Colonic mucosa (tissue), 4 donors: ENCODE measurements at regions not wholly inside any gene's neighbourhood (a gene's known extent, or its start where the extent isn't known, plus 50 kb on each side); places are given as distances from the start of the nearest gene placed in this dataset.

ENCODE experiments used
- DNase-seq: peaks from one replicate; pipeline ENCODE4 v3.0.0-alpha.2; 2020
- H3K27ac ChIP-seq: fragments of 200-600 bp; one replicate; pipeline ENCODE4 v1.8.0; 2021
- H3K27me3 ChIP-seq: fragments of 200-600 bp; one replicate; pipeline ENCODE4 v1.8.0; 2021
- H3K36me3 ChIP-seq: fragments of 200-600 bp; one replicate; pipeline ENCODE4 v1.8.0; 2021
- H3K4me1 ChIP-seq: fragments of 200-600 bp; one replicate; pipeline ENCODE4 v1.8.0; 2021; ENCODE audit warnings: mild to moderate bottlenecking
- H3K4me3 ChIP-seq: fragments of 200-600 bp; one replicate; pipeline ENCODE4 v1.8.0; 2021
- H3K9ac ChIP-seq, 2 donors: one replicate each; pipeline ENCODE4 v1.7.0; 2013; ENCODE audit warnings: control low read depth in 2 of 2, low read depth in 2 of 2, low read length in 2 of 2
- H3K9me3 ChIP-seq: fragments of 200-600 bp; one replicate; pipeline ENCODE4 v1.8.0; 2021
- CTCF ChIP-seq: fragments of 200-600 bp; IDR thresholded peaks from one replicate; pipeline ENCODE4 v1.8.0; 2022; ENCODE audit warnings: antibody characterized with exemption, mild to moderate bottlenecking
- intact Hi-C: fragments of 100-400 bp; cut with DNase I; formaldehyde crosslinking; loops from one replicate; pipeline ENCODE4 v1.14.1; 2022
- donor health status: healthy.
- donor health status: DM: no; HTN: no; CAD: no.
- donor health status: DM: no; HTN: no; CAD: no.

GRCh38 chr14:61153431-61153830 lies 127.7 kb downstream of the TMEM30B start:
- Histone ChIP-seq H3K9me3 (no peaks in the 10 kb centered on the region), H3K4me3 (no peak overlapping the region), H3K27me3 (no peaks in the 10 kb centered on the region), H3K27ac (no peak overlapping the region), H3K4me1 (no peaks in the 10 kb centered on the region), H3K36me3 (no peaks in the 10 kb centered on the region), H3K9ac (no peak overlapping the region)
- DNase-seq: no peak
- intact Hi-C loops: no loop called here
- TF ChIP-seq CTCF: no peak

DNA sequence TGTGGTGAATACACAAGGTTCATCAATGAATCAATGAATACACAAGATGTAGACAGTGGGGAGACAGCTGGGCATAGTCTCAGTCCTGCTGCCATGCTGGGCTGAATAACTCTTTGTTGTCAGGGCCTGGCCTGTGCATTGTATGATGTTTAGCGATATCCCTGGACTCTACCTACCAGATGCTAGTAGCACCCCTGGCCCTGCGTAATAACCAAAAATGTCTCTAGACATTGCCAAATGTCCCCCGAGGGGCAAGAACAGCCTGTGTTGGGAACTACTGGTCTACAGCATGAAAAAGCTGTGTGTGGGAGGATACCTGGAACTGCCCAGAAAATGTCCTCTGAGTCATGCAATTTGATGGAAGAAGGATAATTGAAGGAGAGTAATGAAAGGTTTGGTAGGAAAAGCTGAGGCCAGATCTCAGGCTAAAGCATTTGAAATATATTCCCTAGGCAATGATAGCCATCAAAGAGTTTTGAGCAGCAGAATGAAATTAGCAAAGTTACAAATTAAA lies 128.2 kb downstream of the TMEM30B start:
- no peak overlapping the region for H3K4me3 ChIP-seq
- H3K4me1 ChIP-seq: no peaks in the 10 kb centered on the region
- H3K27ac ChIP-seq: no peak overlapping the region
- no peaks in the 10 kb centered on the region for H3K36me3 ChIP-seq
- H3K9me3 ChIP-seq: no peaks in the 10 kb centered on the region
- H3K9ac ChIP-seq: no peak overlapping the region
- no peak for TF ChIP-seq CTCF
- intact Hi-C loops: no loop called here
- no peaks in the 10 kb centered on the region for H3K27me3 ChIP-seq
- no peak for DNase-seq

DNA sequence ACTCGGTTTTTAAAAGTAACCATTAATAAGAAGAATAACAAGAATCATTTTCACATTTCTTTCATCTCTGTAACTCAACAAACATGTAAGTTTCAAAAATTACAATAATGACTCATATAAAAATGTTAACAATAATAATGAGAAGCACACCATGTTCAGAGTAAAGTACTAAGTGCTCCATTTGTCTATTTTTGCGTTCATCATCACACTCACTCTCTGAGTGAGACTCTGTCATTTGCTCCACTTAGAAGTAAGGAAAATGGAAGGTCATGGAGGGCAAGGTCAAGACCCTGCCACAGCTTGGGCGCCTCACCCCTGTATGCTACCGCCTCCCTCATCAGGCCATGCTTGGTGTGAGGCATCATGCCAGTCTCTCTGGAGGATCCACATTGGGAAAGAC lies 129.9 kb downstream of the TMEM30B start:
- Histone ChIP-seq H3K27ac (no peak overlapping the region), H3K9ac (no peak overlapping the region), H3K4me3 (no peak overlapping the region), H3K9me3 (no peaks in the 10 kb centered on the region), H3K36me3 (no peaks in the 10 kb centered on the region), H3K27me3 (no peaks in the 10 kb centered on the region), H3K4me1 (no peaks in the 10 kb centered on the region)
- intact Hi-C loops: no loop called here
- TF ChIP-seq CTCF: no peak
- no peak for DNase-seq

DNA sequence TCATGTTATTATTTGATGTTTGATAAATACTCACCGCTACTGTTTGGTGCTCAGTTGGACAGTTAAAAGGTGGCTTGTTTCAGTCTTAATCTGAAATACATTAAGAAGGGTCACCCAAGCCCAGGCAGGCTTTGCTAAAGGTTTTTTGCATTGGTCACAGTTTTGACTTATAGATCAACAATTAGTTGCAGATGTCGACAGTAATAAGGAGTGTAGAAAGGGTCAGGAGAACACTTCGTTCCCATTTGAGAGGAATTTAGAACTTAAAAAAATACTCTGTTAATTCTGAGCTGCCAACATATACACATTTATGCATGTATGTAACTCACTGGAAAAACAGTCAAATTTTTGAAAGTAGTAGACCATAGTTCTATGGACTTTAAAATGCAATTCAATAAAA lies 130.3 kb downstream of the TMEM30B start:
- no peak for TF ChIP-seq CTCF
- H3K36me3 ChIP-seq: no peaks in the 10 kb centered on the region
- no peak overlapping the region for H3K9ac ChIP-seq
- no peak overlapping the region for H3K27ac ChIP-seq
- no peaks in the 10 kb centered on the region for H3K9me3 ChIP-seq
- DNase-seq: no peak
- intact Hi-C loops: no loop called here
- no peaks in the 10 kb centered on the region for H3K27me3 ChIP-seq
- no peak overlapping the region for H3K4me3 ChIP-seq
- no peaks in the 10 kb centered on the region for H3K4me1 ChIP-seq

DNA sequence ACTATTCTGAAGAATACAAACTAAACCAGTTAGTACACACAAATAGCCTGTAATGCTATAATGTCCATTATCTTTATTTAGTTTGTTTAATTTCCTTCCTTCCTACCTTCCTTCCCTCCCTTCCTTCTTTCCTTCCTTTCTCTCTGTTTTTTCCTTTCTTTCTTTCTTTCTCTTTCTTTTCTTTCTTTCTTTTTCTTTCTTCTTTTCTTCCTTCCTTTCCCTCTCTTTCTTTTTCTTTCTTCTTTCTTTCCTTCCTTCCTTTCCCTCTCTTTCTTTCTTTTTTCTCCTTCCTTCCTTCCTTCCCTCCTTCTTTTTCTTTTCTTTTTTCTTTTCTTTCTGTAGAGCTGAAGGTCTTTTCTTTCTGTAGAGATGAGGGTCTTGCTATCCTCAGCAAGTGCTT lies 131.2 kb downstream of the TMEM30B start:
- H3K9me3 ChIP-seq: no peaks in the 10 kb centered on the region
- H3K27ac ChIP-seq: no peak overlapping the region
- no peaks in the 10 kb centered on the region for H3K36me3 ChIP-seq
- H3K4me3 ChIP-seq: no peak overlapping the region
- no peak for DNase-seq
- intact Hi-C loops: no loop called here
- H3K27me3 ChIP-seq: no peaks in the 10 kb centered on the region
- no peak for TF ChIP-seq CTCF
- H3K4me1 ChIP-seq: no peaks in the 10 kb centered on the region
- H3K9ac ChIP-seq: no peak overlapping the region
